CD4-positive, alpha-beta T cell (primary cell): ENCODE measurements at regions not wholly inside any gene's neighbourhood (a gene's known extent, or its start where the extent isn't known, plus 50 kb on each side); places are given as distances from the start of the nearest gene placed in this dataset.

Experiments used
- ATAC-seq: fragments of 200-7000 bp; cut with Tn5 transposase; one replicate; pipeline ENCODE4 v1.10.0; 2022; ENCODE audit warnings: mild to moderate bottlenecking; ENCODE audit not compliant: poor library complexity
- CTCF ChIA-PET: fragments of 350-600 bp; sonication (Branson Sonifier 250); formaldehyde crosslinking; loops from one replicate; lab custom pipeline; 2021; ENCODE audit warnings: antibody characterized with exemption, inconsistent platforms; lab: Charles Lee
- POLR2A ChIA-PET: fragments of 350-600 bp; sonication (Branson Sonifier 250); formaldehyde crosslinking; loops from one replicate; lab custom pipeline; 2021; ENCODE audit warnings: antibody characterized with exemption, inconsistent platforms; lab: Charles Lee
- DNase-seq, 14 experiments: peaks; one replicate each; pipeline ENCODE4 v3.0.0-alpha.2; 2013 to 2020; ENCODE audit warnings: mixed read lengths in 2 of 14
- H3K27ac ChIP-seq, 2 donors: one replicate each; pipeline versions ENCODE4 v1.5.1 to v1.7.0; 2013; ENCODE audit warnings: low read length in 2 of 2, low read depth in 1 of 2, mild to moderate bottlenecking in 1 of 2
- H3K27me3 ChIP-seq, 2 experiments: 1 replicate in 1 of 2; 2 replicates in 1 of 2; pipeline versions ENCODE4 v1.6.1 to v1.7.0; 2013; ENCODE audit warnings: low read length in 2 of 2, control low read depth in 1 of 2, mild to moderate bottlenecking in 1 of 2, moderate library complexity in 1 of 2; ENCODE audit not compliant: insufficient read depth in 2 of 2, control insufficient read depth in 1 of 2
- H3K36me3 ChIP-seq: one replicate; pipeline ENCODE4 v1.6.1; 2013; ENCODE audit warnings: low read length, control low read depth; ENCODE audit not compliant: insufficient read depth
- H3K4me1 ChIP-seq: one replicate; pipeline ENCODE4 v1.6.1; 2013; ENCODE audit warnings: low read length, control low read depth; ENCODE audit not compliant: insufficient read depth
- H3K4me3 ChIP-seq: one replicate; pipeline ENCODE4 v1.5.1; 2013; ENCODE audit warnings: mild to moderate bottlenecking, low read length, moderate library complexity
- H3K9me3 ChIP-seq, 2 experiments: 1 replicate in 1 of 2; 2 replicates in 1 of 2; pipeline versions ENCODE4 v1.6.1 to v1.7.0; 2013; ENCODE audit warnings: low read length in 2 of 2, mild to moderate bottlenecking in 2 of 2, control low read depth in 1 of 2, moderate library complexity in 1 of 2; ENCODE audit not compliant: control insufficient read depth in 1 of 2, insufficient read depth in 1 of 2
- H3K27ac Mint-ChIP-seq: one replicate; pipeline ENCODE4 v1.8.0; 2020; ENCODE audit warnings: mixed read lengths
- H3K27me3 Mint-ChIP-seq: one replicate; pipeline ENCODE4 v1.8.0; 2021; ENCODE audit warnings: mixed read lengths
- H3K36me3 Mint-ChIP-seq: one replicate; pipeline ENCODE4 v1.8.0; 2021; ENCODE audit warnings: low read depth, mixed read lengths
- H3K4me1 Mint-ChIP-seq: one replicate; pipeline ENCODE4 v1.8.0; 2021; ENCODE audit warnings: low read depth, mixed read lengths
- H3K4me3 Mint-ChIP-seq: one replicate; pipeline ENCODE4 v1.8.0; 2020; ENCODE audit warnings: mild to moderate bottlenecking, mixed read lengths
- H3K9me3 Mint-ChIP-seq: one replicate; pipeline ENCODE4 v1.8.0; 2020; ENCODE audit warnings: mixed read lengths
- intact Hi-C, 2 experiments: fragments of 100-400 bp; cut with DNase I in 1 of 2; cut with micrococcal nuclease in 1 of 2; formaldehyde crosslinking; loops; one replicate each; pipeline versions ENCODE4 v1.15.1 to v1.9.0; 2023 to 2025; cut with DNase I, micrococcal nuclease
- TF ChIP-seq, protein P1 (sequence below): fragments of 200-600 bp; IDR thresholded peaks from one replicate; pipeline ENCODE4 v1.8.0; 2022; ENCODE audit warnings: antibody characterized with exemption, mild to moderate bottlenecking

DNA sequence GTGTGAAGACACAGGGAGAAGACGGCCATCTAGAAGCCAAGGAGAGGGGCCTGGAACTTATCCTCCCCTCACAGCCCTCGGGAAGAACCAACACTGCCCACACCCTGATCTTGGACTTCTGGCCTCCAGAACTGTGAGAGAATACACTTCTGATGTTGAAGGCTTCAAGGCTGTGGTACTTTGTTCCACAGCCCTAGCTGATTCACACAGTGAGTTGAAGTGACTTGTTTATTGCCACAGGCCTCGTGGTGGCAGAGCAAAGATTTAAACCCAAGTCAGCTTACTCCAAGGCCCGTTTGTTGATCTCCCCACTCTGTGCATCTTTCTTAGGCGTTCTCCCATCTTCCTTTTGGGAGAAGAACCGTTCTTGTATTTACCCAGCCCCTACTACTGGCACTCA is 72.8 kb downstream of the CYTL1 start:
- Histone ChIP-seq H3K4me1 (peaks cover 15% of the 10 kb centered on the region), H3K36me3 (no peaks in the 10 kb centered on the region), H3K4me3 (no peak overlapping the region), H3K27ac (no peak overlapping the region), H3K9me3 (peaks cover 0 to 8% of the 10 kb centered on the region in 2 experiments), H3K27me3 (no peaks in the 10 kb centered on the region)
- TF ChIP-seq, protein P1, sequence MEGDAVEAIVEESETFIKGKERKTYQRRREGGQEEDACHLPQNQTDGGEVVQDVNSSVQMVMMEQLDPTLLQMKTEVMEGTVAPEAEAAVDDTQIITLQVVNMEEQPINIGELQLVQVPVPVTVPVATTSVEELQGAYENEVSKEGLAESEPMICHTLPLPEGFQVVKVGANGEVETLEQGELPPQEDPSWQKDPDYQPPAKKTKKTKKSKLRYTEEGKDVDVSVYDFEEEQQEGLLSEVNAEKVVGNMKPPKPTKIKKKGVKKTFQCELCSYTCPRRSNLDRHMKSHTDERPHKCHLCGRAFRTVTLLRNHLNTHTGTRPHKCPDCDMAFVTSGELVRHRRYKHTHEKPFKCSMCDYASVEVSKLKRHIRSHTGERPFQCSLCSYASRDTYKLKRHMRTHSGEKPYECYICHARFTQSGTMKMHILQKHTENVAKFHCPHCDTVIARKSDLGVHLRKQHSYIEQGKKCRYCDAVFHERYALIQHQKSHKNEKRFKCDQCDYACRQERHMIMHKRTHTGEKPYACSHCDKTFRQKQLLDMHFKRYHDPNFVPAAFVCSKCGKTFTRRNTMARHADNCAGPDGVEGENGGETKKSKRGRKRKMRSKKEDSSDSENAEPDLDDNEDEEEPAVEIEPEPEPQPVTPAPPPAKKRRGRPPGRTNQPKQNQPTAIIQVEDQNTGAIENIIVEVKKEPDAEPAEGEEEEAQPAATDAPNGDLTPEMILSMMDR: no peak
- peaks cover 24% of the 10 kb centered on the region for H3K4me1 Mint-ChIP-seq
- H3K9me3 Mint-ChIP-seq: no peaks in the 10 kb centered on the region
- ATAC-seq: no peak
- ChIA-PET CTCF (no interaction called here), POLR2A (no interaction called here)
- no peak overlapping the region for H3K4me3 Mint-ChIP-seq
- intact Hi-C loops: no loop called here
- DNase-seq: no peak
- H3K27ac Mint-ChIP-seq: no peak overlapping the region
- H3K27me3 Mint-ChIP-seq: no peaks in the 10 kb centered on the region
- no peaks in the 10 kb centered on the region for H3K36me3 Mint-ChIP-seq

DNA sequence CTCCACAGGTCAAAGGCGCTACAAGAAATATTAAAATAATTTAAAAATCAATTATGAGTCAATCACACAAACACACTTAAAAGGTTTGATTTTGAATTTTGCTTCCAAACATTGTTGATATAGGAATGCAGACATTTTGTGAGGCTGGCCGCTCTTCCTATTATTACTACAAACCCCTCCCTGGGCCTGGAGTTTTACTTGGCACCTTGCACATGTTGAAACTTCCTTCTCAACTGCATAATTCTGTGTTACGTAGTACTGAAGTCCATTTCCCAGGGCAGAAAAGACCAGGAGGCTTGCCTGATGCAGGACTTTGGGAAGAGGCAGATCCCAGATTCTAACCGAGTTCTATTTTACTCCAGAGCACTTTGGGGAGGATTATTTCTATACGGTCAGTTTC is 71.5 kb downstream of the CYTL1 start:
- H3K27me3 ChIP-seq: no peaks in the 10 kb centered on the region
- H3K36me3 ChIP-seq: no peaks in the 10 kb centered on the region
- Mint-ChIP-seq H3K4me3 (no peak overlapping the region), H3K4me1 (peaks cover 24% of the 10 kb centered on the region), H3K27me3 (no peaks in the 10 kb centered on the region), H3K9me3 (no peaks in the 10 kb centered on the region), H3K36me3 (no peaks in the 10 kb centered on the region), H3K27ac (no peak overlapping the region)
- intact Hi-C loops: no loop called here
- H3K9me3 ChIP-seq: peaks cover 0 to 8% of the 10 kb centered on the region in 2 experiments
- no peak overlapping the region for H3K4me3 ChIP-seq
- no peak for ATAC-seq
- DNase-seq: no peak
- CTCF ChIA-PET: no interaction called here
- peaks cover 15% of the 10 kb centered on the region for H3K4me1 ChIP-seq
- no peak overlapping the region for H3K27ac ChIP-seq
- TF ChIP-seq, protein P1: no peak
- POLR2A ChIA-PET: no interaction called here

DNA sequence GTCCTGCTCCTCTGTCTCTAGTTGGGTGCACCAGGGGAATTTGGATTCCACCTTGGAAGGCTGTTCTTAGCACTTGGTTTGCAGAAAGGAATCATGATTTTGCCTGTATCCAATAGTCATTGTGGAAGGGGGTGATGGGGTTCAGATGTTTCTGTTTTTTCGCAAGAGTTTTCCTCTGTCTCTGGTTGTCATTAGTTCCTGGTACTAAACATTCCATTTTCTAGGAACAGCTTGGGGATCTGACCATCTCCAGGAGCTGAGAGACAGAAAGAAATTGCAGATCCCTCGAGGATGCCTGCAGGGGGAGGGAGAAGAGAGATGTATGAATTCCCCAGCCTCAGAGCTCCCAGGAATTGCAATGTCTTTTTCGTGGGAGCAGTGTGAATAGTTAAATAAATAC is 70.9 kb downstream of the CYTL1 start:
- Histone ChIP-seq H3K36me3 (no peaks in the 10 kb centered on the region), H3K4me1 (peaks cover 12% of the 10 kb centered on the region), H3K27me3 (no peaks in the 10 kb centered on the region), H3K9me3 (peaks cover 0 to 8% of the 10 kb centered on the region in 2 experiments), H3K4me3 (no peak overlapping the region), H3K27ac (no peak overlapping the region)
- ChIA-PET POLR2A (no interaction called here), CTCF (no interaction called here)
- H3K36me3 Mint-ChIP-seq: no peaks in the 10 kb centered on the region
- TF ChIP-seq, protein P1: no peak
- H3K4me3 Mint-ChIP-seq: no peak overlapping the region
- intact Hi-C loops: no loop called here
- no peaks in the 10 kb centered on the region for H3K27me3 Mint-ChIP-seq
- ATAC-seq (no peak), DNase-seq (no peak)
- no peak overlapping the region for H3K27ac Mint-ChIP-seq
- H3K4me1 Mint-ChIP-seq: peaks cover 18% of the 10 kb centered on the region
- no peaks in the 10 kb centered on the region for H3K9me3 Mint-ChIP-seq
